GM18508 (cell line): ENCODE measurements at regions not wholly inside any gene's neighbourhood (a gene's known extent, or its start where the extent isn't known, plus 50 kb on each side); places are given as distances from the start of the nearest gene placed in this dataset.

Experiments used
- ATAC-seq: cut with Tn5 transposase; IDR thresholded peaks from one replicate; pipeline ENCODE4 v1.9.1; 2021; ENCODE audit warnings: moderate number of reproducible peaks; ENCODE audit not compliant: insufficient read depth, unreplicated experiment

DNA sequence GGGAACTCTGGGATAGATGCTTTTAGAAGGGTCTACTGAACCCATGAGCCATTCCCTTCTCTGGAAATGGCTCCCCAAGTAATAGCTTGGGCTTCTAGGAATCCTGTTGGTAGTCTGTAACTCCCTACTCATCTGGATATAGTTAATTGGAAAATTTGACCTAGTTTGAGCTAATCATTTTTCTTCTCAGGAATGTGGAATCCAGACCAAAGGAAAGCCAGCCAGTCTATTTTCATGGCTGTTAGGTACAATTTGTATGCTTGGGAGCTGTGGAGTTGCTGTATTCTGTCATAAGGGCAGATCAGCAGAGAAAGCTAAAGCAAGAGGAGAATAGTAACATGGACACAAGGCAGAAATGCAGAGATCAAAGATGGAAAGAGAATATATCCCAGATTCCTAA lies 71.6 kb upstream of the C1GALT1 start:
- ATAC-seq, result no peak

DNA sequence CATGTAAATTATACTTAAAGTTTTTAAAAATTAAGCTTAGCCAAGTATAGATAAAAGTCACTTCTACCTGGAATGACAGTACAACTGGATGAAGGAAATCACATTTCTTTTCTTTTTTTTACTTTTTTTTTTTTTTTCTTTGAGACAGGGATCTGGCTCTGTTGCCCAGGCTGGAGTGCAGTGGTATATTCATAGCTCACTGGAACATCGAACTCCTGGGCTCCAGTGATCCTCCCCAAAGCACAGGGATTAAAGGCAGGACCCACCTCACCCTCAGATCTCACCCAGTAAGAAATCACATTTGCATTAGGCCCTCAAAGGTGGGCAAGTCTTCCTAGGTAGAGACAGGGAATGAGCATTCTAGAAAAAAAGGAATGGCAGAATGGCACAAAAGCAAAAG lies 69.5 kb upstream of the C1GALT1 start:
- no peak for ATAC-seq

DNA sequence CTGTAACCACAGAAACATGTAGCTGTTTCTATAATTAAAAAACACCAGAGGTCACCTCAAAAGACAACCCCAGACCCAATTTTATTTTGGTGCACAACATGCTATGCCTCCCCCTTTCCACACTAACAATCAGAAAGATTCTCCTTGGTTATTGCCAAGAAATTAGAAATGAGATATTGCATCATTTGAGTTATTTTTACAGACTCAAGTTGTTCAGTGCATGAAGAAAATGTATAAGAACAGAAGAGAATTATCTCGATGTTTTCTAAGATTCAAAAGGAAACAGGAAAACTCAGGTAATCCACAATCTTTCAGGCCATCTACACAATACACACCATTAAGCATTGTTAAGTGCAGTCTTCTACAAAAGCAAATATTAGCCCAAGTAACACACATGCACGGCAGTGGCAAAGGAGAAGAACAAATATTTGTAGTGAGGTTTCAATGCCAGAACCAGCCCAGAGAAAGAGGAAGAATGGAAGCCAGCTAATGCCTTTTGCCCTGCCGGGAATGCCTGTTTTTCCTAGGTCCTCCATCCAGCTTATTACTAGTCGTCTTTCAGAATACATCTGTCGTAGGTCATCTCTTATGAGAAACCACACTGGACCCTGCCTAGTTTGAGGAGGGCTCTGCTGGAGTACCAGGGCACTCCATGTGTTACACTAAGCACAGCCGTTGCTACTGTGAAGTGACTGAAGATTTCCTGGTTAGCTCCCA lies 67.6 kb upstream of the C1GALT1 start:
- no peak for ATAC-seq

DNA sequence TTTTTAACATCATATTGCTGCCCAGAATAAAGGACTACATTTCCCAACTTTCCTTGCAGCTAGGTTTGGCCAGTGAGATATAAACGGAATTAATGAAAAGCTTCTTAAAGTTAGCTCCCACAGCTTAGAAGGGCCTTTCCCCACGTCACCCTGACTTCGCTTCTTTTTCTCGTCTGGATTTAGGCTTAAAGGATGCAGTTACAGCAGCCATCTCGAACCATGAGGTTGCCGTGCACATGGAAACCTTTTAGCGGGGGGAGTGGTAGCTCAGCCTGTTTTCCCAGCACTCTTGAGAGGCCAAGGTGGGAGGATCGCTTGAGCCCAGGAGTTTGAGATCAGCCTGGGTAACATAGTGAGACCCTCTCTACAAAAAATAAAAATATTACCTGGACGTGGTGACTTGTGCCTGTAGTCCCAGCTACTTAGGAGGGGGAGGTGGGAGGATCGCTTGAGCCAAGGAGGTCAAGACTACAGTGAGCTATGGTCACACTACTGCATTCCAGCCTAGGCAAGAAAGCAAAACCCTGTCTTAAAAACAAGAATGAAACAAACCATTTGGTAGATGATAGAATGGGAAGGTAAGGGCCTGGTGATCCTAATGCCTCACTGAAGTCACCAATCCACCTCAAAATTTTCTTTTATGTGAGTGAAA lies 64.3 kb upstream of the C1GALT1 start:
- ATAC-seq, result no peak

DNA sequence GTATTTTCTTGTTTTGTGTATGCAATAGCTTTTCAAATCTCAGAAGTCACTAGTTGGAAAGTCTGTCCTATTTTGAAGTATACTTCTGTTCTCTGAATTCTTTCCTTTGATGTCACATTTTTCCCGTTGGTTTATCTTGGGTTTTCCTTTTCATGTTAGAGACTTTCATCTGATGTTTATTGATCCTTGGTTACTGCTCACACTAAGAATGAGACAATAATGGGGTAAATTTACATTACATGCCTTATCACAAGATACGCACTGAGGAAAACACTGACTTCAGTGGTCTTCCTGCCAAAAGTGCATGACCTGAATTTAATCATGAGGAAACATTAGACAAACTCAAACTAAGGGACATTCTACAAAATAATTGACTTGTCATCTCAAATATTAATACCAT lies 63.5 kb upstream of the C1GALT1 start:
- no peak for ATAC-seq

DNA sequence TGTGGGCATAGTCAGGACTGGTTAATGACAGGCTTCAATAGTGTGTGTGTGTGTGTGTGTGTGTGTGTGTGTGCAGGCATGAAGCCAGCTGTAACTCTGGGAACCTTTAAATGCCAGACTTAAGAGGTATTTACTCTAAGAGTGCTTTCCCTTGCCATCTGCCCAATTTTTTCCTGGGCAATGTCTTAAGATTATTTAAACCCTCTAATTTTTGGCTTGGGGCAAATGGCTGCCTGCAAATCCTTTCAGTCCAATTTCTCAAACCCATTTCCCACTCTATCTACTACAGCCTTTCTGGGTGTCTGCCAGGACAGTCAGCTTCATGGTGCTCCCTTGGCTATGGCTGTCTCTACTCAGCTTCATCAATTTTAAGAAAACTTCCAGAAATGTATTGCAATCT lies 62.6 kb upstream of the C1GALT1 start:
- no peak for ATAC-seq

DNA sequence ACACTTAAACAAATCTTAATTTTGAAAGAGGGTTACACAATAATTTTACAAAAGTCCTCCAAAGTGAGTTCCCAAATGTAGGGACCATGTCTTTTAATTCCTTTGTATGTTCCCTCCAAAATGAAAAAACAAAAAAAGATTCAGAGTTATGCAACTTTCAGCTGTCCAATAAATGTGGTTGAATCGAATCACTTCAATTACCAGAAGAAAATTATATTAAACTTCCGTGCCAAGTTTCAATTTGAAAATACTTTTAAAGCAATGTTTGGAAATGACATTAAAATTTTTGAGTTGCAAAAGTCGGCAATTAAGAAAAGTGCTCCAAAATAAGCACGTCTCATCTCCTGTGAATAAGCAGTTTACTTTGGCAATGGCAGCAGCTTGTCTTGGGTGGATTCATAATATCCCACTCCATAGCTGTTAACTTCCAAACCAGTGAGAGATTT lies 60.3 kb upstream of the C1GALT1 start:
- ATAC-seq, result no peak

DNA sequence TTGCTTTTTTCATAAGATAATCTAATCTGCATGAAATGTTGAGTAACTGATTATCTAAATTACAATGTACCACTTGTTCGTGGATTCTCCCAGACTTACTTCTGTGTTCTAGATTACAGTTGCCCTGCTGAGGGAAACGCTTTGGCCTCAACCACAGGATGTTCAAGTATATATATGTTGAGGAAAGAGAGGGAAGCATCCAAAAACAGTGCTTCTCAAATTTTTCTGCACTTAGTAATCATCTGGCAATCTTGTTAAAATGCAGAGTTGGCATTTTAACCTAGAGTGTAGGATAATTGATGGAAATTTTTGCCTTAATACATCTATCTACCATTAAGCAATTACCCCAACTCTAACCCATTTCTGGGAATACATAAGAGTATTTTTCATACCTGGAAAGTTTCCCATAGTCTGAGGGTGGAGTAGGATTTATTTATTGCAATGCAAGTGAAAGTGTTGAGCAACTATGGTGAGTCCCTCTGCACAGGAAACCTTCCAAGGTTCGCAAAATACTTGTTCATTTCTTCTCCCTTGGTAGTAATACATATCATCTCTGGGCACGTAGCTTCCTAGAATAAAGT lies 59.6 kb upstream of the C1GALT1 start:
- ATAC-seq, result no peak

DNA sequence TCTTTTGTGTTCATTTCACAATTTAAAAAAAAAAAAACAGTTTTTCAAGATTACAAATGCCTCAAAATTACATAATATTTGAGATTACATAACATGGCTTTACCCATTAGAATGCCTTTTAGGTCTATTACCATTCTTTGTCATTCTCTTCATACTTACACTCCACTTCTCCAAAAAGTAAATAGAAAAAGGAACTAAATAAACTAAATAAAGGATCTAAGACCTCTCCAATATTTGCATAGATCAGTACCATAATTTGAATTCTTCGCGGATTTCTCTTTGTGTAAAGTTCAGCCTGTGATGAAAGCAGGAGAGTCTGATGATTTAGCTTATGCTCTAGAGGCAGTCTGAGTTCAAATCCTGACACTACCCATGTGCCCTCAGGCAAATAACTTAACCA lies 56.4 kb upstream of the C1GALT1 start:
- ATAC-seq, result no peak

DNA sequence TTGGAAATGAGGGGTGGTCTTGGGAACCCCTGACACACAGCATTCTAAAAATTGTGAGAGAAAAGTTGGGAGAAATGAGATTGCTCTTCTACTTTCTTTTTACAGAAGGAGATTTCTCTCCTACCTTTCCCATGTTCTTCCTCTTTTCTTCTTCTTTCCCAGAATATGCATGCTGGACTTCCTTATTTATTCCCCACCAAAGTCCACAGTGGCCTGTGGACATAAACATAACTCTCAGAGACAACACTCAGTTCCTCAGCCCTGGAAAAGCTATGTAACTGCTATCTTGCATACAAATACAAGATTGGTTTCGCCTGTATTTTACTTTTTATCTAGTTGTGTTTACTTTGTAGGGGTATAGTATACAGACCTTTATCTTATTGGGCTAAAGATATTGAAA lies 54.6 kb upstream of the C1GALT1 start:
- no peak for ATAC-seq

DNA sequence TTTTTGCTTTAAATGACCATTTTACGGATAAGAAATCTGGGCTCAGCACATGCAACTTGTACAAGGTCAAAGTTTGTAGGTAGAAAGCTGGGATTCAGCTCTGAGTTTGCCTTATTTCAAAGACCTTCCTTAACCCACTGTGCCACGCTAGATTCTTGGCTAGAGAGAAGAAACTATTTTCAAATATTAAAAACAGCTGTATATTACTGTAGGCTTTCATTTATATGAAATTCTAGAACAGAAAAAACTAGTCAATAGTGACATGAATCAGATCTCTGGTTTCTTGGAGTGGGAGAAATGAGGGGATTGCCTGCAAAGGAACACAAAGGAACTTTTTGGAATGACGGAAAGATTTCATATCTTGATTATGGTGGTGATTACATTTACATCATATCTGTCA lies 53.0 kb upstream of the C1GALT1 start:
- no peak for ATAC-seq

DNA sequence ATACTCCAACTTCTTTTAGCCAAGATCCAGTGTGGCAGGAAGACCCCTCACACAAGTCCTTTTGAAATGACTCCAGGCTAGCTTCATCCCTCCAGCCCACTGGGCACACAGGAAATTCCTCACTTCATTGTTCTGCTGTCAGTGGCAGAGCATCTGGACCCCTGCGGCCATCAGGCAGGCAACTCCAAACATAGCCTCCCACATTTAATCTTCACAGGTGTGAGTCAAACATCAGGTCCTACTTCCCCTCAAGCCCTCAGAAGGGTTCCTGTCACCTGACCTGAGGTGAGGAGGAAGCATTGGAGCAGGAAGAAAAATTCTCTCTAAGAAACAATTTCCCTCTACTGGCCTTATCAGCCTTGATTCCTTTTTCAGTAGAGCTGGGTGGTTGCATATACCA lies 51.1 kb upstream of the C1GALT1 start:
- ATAC-seq, result no peak
